H9 (cell line): ENCODE measurements at regions not wholly inside any gene's neighbourhood (a gene's known extent, or its start where the extent isn't known, plus 50 kb on each side); places are given as distances from the start of the nearest gene placed in this dataset.

Source experiments
- DNase-seq: peaks from one replicate; pipeline ENCODE4 v3.0.0-alpha.2; 2017
- H2AFZ ChIP-seq: one replicate; pipeline ENCODE4 v1.6.1; 2013; ENCODE audit warnings: mild to moderate bottlenecking, low read length, control low read depth, moderate library complexity
- H2AK5ac ChIP-seq: 2 replicates; pipeline ENCODE4 v1.6.1; 2013; ENCODE audit warnings: low read length, control low read depth, mixed read lengths; ENCODE audit not compliant: insufficient read length
- H2BK120ac ChIP-seq: one replicate; pipeline ENCODE4 v1.6.1; 2013; ENCODE audit warnings: low read depth, mild to moderate bottlenecking, low read length, control low read depth, inconsistent platforms; ENCODE audit not compliant: poor library complexity, severe bottlenecking
- H2BK12ac ChIP-seq: 2 replicates; pipeline ENCODE4 v1.6.1; 2013; ENCODE audit warnings: low read length, control low read depth, mixed read lengths, low read depth; ENCODE audit not compliant: insufficient read length
- H2BK15ac ChIP-seq: 2 replicates; pipeline ENCODE4 v1.6.1; 2013; ENCODE audit warnings: low read depth, low read length, control low read depth
- H2BK20ac ChIP-seq: one replicate; pipeline ENCODE4 v1.6.1; 2013; ENCODE audit warnings: low read depth, mild to moderate bottlenecking, low read length, control low read depth, inconsistent platforms; ENCODE audit not compliant: poor library complexity, severe bottlenecking
- H2BK5ac ChIP-seq: 2 replicates; pipeline ENCODE4 v1.6.1; 2013; ENCODE audit warnings: low read length, control low read depth, mixed read lengths; ENCODE audit not compliant: insufficient read length
- H3K14ac ChIP-seq: 2 replicates; pipeline ENCODE4 v1.6.1; 2013; ENCODE audit warnings: low read length, control low read depth; ENCODE audit not compliant: insufficient read depth
- H3K18ac ChIP-seq: 2 replicates; pipeline ENCODE4 v1.6.1; 2013; ENCODE audit warnings: low read depth, mild to moderate bottlenecking, mixed read lengths, low read length, control low read depth; ENCODE audit not compliant: insufficient read length
- H3K23ac ChIP-seq: 2 replicates; pipeline ENCODE4 v1.6.1; 2013; ENCODE audit warnings: low read length, control low read depth, mixed read lengths, low read depth; ENCODE audit not compliant: insufficient read length
- H3K23me2 ChIP-seq: 2 replicates; pipeline ENCODE4 v1.6.1; 2013; ENCODE audit warnings: low read depth, mild to moderate bottlenecking, mixed read lengths, low read length, control low read depth; ENCODE audit not compliant: insufficient read length, poor library complexity, severe bottlenecking
- H3K27ac ChIP-seq: 2 replicates; pipeline ENCODE4 v1.5.1; 2013; ENCODE audit warnings: low read length, control low read depth, mixed read lengths, low read depth; ENCODE audit not compliant: insufficient read length
- H3K27me3 ChIP-seq: 2 replicates; pipeline ENCODE4 v1.6.1; 2013; ENCODE audit warnings: low read length, control low read depth, inconsistent platforms; ENCODE audit not compliant: insufficient read depth
- H3K4ac ChIP-seq: 2 replicates; pipeline ENCODE4 v1.6.1; 2013; ENCODE audit warnings: low read depth, mild to moderate bottlenecking, control low read depth, inconsistent platforms, low read length, moderate library complexity
- H3K4me1 ChIP-seq: 2 replicates; pipeline ENCODE4 v1.6.1; 2013; ENCODE audit warnings: low read length, control low read depth, inconsistent platforms; ENCODE audit not compliant: insufficient read depth
- H3K4me2 ChIP-seq: 2 replicates; pipeline ENCODE4 v1.6.1; 2013; ENCODE audit warnings: low read length, control low read depth, mixed read lengths; ENCODE audit not compliant: insufficient read length, insufficient read depth
- H3K56ac ChIP-seq: 2 replicates; pipeline ENCODE4 v1.6.1; 2013; ENCODE audit warnings: low read depth, mild to moderate bottlenecking, mixed read lengths, low read length, control low read depth; ENCODE audit not compliant: insufficient read length
- H3K79me1 ChIP-seq: 2 replicates; pipeline ENCODE4 v1.6.1; 2013; ENCODE audit warnings: low read depth, mild to moderate bottlenecking, moderate library complexity, low read length, control low read depth, inconsistent platforms; ENCODE audit not compliant: insufficient read depth, poor library complexity, severe bottlenecking
- H3K79me2 ChIP-seq: 2 replicates; pipeline ENCODE4 v1.6.1; 2013; ENCODE audit warnings: low read length, control low read depth, inconsistent platforms; ENCODE audit not compliant: insufficient read depth
- H3K9ac ChIP-seq: 2 replicates; pipeline ENCODE4 v1.6.1; 2013; ENCODE audit warnings: low read length, control low read depth, mixed read lengths; ENCODE audit not compliant: insufficient read length; ENCODE audit errors: extremely low read depth
- H3K9me3 ChIP-seq: one replicate; pipeline ENCODE4 v1.6.1; 2013; ENCODE audit warnings: low read depth, low read length, inconsistent platforms; ENCODE audit not compliant: control insufficient read depth
- H3T11ph ChIP-seq: one replicate; pipeline ENCODE4 v1.6.1; 2013; ENCODE audit warnings: mild to moderate bottlenecking, low read length, control low read depth, inconsistent platforms
- H4K20me1 ChIP-seq: one replicate; pipeline ENCODE4 v1.6.1; 2013; ENCODE audit not compliant: control insufficient read depth, insufficient read length, insufficient read depth
- H4K5ac ChIP-seq: 2 replicates; pipeline ENCODE4 v1.6.1; 2013; ENCODE audit warnings: low read depth, mild to moderate bottlenecking, mixed read lengths, low read length, control low read depth; ENCODE audit not compliant: insufficient read length
- H4K8ac ChIP-seq: replicated peaks from 2 replicates; pipeline ENCODE4 v1.6.1; 2013; ENCODE audit warnings: low read length, control low read depth, mixed read lengths, low read depth; ENCODE audit not compliant: insufficient read length
- H4K91ac ChIP-seq: 2 replicates; pipeline ENCODE4 v1.6.1; 2013; ENCODE audit warnings: low read depth, mild to moderate bottlenecking, moderate library complexity, mixed read lengths, low read length, control low read depth; ENCODE audit not compliant: insufficient read length
- H3K27ac Mint-ChIP-seq, 3 experiments: 2 replicates in 2 of 3; 3 replicates in 1 of 3; pipeline ENCODE4 v1.8.0; 2020 to 2021; ENCODE audit warnings: mixed read lengths in 3 of 3, mild to moderate bottlenecking in 1 of 3, moderate library complexity in 1 of 3
- H3K27me3 Mint-ChIP-seq: 2 replicates; pipeline ENCODE4 v1.8.0; 2021; ENCODE audit warnings: low read depth, mild to moderate bottlenecking, moderate library complexity, mixed read lengths
- H3K36me3 Mint-ChIP-seq, 3 experiments: 2 replicates in 2 of 3; 3 replicates in 1 of 3; pipeline ENCODE4 v1.8.0; 2020 to 2021; ENCODE audit warnings: low read depth in 3 of 3, mixed read lengths in 3 of 3; ENCODE audit not compliant: insufficient read depth in 1 of 3
- H3K4me1 Mint-ChIP-seq, 2 experiments: 2 replicates each; pipeline ENCODE4 v1.8.0; 2020; ENCODE audit warnings: mixed read lengths in 2 of 2
- H3K4me3 Mint-ChIP-seq, 2 experiments: 2 replicates in 1 of 2; 3 replicates in 1 of 2; pipeline ENCODE4 v1.8.0; 2020 to 2021; ENCODE audit warnings: mild to moderate bottlenecking in 2 of 2, mixed read lengths in 2 of 2, moderate library complexity in 1 of 2
- H3K9me3 Mint-ChIP-seq, 2 experiments: 2 replicates in 1 of 2; 3 replicates in 1 of 2; pipeline ENCODE4 v1.8.0; 2020; ENCODE audit warnings: mild to moderate bottlenecking in 2 of 2, mixed read lengths in 2 of 2, moderate library complexity in 1 of 2
- CTCF ChIP-seq: fragments of 200-600 bp; sonication (generic); conservative IDR thresholded peaks from 3 replicates; pipeline ENCODE4 v1.8.0; 2021; ENCODE audit warnings: antibody characterized with exemption, mild to moderate bottlenecking
- WGBS: extraction: QIAGEN DNeasy Blood & Tissue Kit; methylation state at CpG from one replicate; pipeline ENCODE4 v1.1.7; 2013; ENCODE audit warnings: missing lambda C conversion rate, low lambda C conversion rate, mixed read lengths; ENCODE audit not compliant: insufficient read length; ENCODE audit errors: extremely low coverage; 5-methylcytosine and 5-hydroxymethylcytosine counted together

DNA sequence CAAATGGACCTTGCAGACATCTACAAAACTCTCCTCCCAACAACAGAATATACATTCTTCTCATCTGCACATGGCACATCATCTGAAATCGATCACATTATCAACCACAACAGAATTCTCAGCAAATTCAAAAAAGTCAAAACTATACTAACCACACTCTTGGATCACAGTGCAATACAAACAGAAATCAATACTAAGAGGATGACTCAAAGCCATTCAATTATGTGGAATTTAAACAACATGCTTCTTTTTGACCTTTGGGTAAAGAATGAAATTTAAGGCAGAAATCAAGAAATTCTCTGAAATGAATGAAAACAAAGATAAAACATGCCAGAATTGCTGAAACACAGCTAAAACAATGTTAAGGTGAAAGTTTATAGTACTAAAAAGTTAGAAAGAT is 358.1 kb downstream of the NSUN3 start:
- H3K27ac ChIP-seq = no peak overlapping the region
- H2BK12ac ChIP-seq = no peak overlapping the region
- no peak overlapping the region for H2BK20ac ChIP-seq
- H2AFZ ChIP-seq = no peak overlapping the region
- H3K9ac ChIP-seq = no peak overlapping the region
- no peak overlapping the region for H3K4me3 Mint-ChIP-seq
- H3K27me3 ChIP-seq = no peaks in the 10 kb centered on the region
- H3T11ph ChIP-seq = no peak overlapping the region
- H4K5ac ChIP-seq = no peak overlapping the region
- no peaks in the 10 kb centered on the region for H3K23me2 ChIP-seq
- no peak overlapping the region for H3K56ac ChIP-seq
- H3K4me1 ChIP-seq = no peaks in the 10 kb centered on the region
- H3K23ac ChIP-seq = no peak overlapping the region
- H3K27ac Mint-ChIP-seq = no peak overlapping the region
- peaks cover 3 to 13% (median 9%) of the 10 kb centered on the region in 3 experiments; a peak in 6 of 7 replicates for H3K36me3 Mint-ChIP-seq
- H3K4me2 ChIP-seq = no peak overlapping the region
- H3K9me3 Mint-ChIP-seq = peaks cover 9 to 12% of the 10 kb centered on the region in 2 experiments
- no CpG with 5 or more reads among the region's 1 CpG for WGBS
- H3K27me3 Mint-ChIP-seq = no peaks in the 10 kb centered on the region
- H3K4ac ChIP-seq = no peak overlapping the region
- no peak overlapping the region for H2BK15ac ChIP-seq
- H3K9me3 ChIP-seq = peaks cover 3% of the 10 kb centered on the region
- no peak for TF ChIP-seq CTCF
- no peaks in the 10 kb centered on the region for H3K79me2 ChIP-seq
- H4K91ac ChIP-seq = no peak overlapping the region
- H2BK5ac ChIP-seq = no peak overlapping the region
- no peak overlapping the region for H3K18ac ChIP-seq
- no peak overlapping the region for H2BK120ac ChIP-seq
- no peaks in the 10 kb centered on the region for H4K20me1 ChIP-seq
- no peak overlapping the region for H3K14ac ChIP-seq
- H2AK5ac ChIP-seq = no peak overlapping the region
- no peaks in the 10 kb centered on the region for H3K79me1 ChIP-seq
- no peak overlapping the region for H4K8ac ChIP-seq
- no peak for DNase-seq
- no peaks in the 10 kb centered on the region for H3K4me1 Mint-ChIP-seq
